GM12892 (cell line): ENCODE measurements at regions not wholly inside any gene's neighbourhood (a gene's known extent, or its start where the extent isn't known, plus 50 kb on each side); places are given as distances from the start of the nearest gene placed in this dataset.

ENCODE experiments used
- POLR2A ChIP-seq: IDR thresholded peaks from 2 replicates; pipeline ENCODE4 v1.6.1; 2011; ENCODE audit warnings: low read depth, low read length, control low read depth
- POLR2AphosphoS5 ChIP-seq: IDR thresholded peaks from 2 replicates; pipeline ENCODE4 v1.6.1; 2011; ENCODE audit warnings: low read depth, low read length, control low read depth

DNA sequence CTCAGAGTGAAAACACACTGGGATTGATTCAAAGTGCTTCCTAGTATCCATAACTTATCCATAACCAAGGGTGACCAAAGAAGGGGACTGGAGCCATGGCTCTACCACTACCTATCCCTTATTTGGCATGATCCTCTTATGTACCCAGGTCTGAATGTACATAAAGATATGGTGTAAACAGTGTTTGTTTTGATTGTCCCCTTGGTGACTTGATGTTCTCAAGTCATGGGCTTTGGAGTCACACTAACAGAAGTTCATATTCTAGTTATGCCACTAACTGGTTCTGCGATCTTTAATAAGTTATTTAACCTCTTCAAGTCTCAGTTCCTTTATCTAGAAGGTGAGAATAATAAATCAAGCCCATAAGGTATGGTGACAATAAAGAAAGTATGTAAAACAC, 283.4 kb upstream of the PTGER4 start:
- TF ChIP-seq POLR2A (no peak), POLR2AphosphoS5 (no peak)
